UCSD-AML1 (cell line): ENCODE measurements at regions not wholly inside any gene's neighbourhood (a gene's known extent, or its start where the extent isn't known, plus 50 kb on each side); places are given as distances from the start of the nearest gene placed in this dataset.
"Not testable (repeated sequence)": the region's sequence is repeated elsewhere in the genome, so short reads cannot be mapped to it uniquely, and the experiment has no call there.

Experiments used
- DNase-seq: peaks from one replicate; lab custom pipeline; 2025; ENCODE audit not compliant: unreplicated experiment; lab: John Stamatoyannopoulos, UW

DNA sequence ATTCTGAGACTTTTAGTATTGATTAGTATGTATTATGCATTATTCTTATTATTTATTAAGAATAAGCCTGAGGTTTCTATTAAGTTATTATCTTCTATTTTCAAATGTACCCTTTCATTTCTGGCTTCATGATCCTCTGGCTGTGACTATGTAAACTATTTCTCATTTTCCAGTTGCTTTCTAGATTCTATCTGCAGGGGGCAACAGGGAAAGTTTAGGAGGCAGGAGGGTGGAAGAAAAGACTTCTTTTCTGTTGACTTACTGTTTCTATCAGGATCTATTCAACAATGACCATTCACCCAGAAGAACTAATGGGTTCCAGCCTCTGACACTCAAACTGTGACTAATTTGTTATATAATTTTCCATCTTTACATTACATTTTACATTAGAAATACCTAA, 653.4 kb upstream of the FSHR start:
- no peak for DNase-seq

DNA sequence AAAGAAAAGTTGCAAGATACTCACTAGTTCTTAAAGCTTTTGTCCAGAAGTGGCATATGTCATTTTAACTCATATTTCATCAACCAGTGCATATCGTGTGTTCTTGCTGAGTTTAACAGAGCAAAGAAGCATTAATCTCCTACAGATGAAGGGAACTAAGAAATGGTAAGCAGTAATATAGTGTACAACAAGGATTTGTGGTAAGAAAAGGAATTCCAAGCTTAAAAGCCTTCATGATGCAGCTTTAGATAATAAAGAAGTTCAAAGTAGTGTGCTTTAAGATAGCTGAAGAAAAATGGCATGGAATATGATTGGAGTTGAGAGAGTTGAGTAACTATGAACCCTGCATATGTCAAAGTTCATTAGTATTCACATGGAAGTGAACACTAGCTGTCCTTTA, 649.8 kb upstream of the FSHR start:
- DNase-seq = no peak

DNA sequence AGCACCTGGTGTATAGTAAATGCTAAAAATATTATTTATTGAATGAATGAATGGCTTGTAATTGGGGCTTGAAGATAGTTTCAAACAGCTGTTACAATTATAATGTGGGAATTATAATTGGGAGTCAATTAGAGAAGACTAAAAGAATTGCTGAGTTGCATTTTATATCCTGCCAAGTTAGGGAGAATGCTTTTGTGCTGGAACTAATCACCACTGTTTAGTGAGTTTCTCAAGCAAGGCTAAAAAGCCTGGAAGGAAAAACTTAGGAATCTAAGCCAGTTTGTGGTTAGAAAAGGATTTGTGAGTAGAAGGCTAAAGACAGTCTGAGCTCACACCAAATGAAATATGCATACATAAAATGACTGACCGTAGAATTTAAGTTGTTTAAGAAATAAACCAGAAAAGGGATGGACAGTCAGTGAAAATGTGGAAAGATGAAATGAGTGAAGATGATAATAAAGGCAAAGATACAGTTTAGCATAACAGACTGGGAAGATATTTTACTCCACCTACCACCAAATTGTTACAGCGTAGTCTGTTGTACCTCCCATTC, 647.7 kb upstream of the FSHR start:
- no peak for DNase-seq

DNA sequence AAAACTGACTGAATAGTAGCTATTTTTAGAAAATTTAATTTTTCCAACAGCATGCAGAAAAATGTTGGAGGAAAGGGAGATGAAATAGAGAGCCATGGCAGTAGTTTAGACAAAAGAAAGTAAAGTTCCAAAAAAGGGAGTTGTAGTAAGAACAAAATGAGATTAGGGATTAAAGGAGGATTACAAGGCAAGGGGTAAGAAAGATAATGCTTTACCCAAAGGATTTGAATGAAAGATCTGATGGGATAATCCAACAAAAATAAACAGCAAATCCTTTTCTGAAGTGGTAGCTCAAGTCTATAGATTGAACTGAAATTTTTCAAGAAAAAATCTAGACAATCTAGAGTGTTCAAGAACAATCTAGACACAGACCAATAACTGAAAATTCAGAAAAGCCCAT, 644.3 kb upstream of the FSHR start:
- no peak for DNase-seq

DNA sequence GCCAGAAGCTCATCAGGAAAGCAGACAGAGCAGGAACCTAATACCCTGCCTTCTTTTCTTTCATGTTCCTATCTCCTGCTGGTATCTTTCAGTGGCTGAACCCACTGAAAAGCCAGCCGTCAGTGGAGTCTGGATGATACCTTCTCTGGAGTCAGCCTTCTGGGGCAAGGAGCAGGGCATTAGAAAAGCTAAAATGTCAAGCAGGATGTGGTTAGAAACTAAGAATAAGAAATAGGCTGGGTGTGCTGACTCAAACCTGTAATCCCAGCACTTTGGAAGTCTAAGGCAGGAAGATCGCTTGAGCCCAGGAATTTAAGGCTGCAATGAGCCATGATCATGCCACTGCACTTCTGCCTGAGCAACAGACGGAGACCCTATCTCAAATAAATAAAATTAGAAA, 642.0 kb upstream of the FSHR start:
- DNase-seq = no peak

DNA sequence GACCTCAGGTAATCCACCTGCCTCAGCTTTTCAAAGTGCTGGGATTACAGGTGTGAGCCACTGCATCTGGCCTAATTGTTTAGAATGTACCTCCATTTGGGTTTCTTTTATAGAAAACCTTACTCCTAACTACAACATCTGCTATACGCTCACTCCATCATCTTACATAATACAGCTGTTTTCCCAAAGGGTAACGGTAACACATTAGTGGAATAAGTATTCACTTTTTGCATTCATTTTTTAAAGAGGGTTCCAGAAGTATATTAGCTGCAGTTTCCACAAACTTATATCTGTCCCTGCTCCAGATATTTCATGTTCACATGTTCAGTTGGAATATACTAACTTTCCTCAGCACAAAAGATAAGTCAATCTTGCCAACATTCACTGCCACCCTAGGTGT, 640.1 kb upstream of the FSHR start:
- DNase-seq = no peak

DNA sequence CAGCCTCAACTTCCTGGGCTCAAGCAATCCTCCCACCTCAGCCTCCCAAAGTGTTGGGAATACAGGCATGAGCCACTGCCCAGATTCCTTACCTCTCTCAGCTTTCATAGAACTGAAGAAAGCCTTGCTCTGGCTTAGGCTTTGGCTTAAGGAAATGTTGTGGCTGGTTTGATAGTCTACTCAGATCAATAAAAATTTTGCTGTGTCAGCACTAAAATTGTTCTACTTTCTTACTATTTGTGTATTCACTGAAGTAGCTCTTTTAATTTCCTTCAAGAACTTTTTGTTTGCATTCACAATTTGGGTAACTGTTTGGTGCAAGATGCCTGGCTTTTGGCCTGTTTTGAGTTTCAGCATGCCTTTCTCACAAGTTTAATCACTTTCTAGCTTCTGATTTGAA, 634.0 kb upstream of the FSHR start:
- no peak for DNase-seq

DNA sequence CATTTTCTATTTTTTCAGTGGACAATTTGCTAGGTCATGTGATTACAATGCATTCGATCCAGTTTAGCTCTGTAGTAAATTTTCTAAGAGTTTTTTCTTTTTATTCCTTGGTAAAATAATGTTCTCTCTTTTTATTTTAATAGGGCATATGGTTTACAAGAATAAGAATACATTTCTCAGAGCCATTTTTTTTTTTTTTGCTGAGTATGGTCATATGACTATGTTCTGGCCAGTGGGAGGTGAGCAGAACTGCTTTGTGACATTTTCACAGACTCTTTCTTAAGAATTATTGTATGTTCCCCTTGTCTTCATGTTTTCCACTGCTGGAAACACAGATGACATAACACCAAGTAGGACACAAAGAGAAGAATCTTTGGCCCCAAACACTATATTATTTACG, 626.6 kb upstream of the FSHR start:
- no peak for DNase-seq

DNA sequence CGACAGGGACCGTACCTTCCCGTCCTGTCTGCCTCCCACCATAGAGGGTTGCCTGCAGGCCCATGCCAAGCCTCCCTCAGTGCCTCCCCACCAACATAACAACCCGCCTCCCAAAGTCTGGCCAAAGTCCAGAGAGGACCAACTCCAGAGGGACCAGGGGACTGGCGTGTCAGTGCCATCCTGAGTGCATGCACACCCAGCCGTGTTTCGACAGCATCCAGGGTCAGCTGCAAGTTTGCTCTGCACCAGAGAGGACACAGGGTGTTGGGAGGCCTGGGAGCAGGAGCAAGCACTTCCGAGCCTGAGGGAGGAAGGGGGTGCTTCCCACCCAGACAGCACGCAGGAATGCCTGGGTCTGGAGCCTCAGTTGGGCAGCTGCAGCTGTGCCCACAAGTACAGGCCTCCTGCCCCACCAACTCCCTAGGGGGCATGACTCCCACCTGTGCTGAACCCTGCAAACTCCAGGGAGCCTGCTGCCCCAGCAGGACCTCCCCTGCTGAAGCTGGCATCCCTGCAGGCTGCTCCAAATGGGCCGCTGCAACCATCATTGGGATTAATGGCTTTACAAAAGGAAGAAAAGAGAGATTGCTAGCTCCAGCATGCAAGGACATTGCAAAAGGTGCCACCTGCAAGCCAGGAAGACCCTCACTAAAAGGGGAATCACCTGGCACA, 618.1 kb upstream of the FSHR start:
- DNase-seq = no peak

DNA sequence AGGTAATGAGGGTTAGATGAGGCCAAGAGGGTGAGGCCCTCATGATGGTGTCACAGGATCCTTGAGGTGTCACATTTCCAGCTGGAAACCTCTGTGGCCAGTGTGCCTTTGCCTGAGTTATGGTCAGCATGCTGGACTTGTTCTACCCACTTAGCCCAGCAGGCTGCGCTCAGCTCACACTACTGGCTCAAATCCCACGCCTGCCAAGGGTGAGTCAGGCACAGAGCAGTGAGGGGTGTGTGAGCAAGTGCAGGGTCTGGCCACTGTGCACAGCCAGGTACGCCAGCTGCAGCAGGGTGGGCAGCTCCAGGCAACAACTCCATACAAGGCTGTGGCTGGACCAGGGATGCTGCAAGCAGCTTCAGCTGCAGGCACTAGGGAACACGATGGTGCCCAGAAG, 616.6 kb upstream of the FSHR start:
- DNase-seq = peak; percentile 26

DNA sequence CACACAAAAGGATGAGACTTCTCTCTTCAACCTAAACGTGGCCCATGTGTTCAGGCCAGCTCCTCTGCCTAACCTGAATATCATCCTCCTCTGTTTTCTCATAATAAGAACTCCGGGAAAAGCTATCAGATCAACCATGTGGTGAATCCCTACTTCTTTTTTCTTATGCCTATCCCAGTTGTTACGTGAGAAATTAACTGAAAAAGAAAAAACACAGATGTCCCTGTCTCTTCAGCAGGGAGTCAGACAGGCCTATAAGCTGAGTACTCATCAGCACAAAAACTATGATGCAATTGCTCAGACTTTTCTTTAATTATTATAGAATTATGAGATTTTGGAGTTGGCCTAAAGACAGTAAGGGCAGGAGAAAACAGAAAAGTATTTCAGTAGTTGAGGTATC, 613.0 kb upstream of the FSHR start:
- DNase-seq = no peak

DNA sequence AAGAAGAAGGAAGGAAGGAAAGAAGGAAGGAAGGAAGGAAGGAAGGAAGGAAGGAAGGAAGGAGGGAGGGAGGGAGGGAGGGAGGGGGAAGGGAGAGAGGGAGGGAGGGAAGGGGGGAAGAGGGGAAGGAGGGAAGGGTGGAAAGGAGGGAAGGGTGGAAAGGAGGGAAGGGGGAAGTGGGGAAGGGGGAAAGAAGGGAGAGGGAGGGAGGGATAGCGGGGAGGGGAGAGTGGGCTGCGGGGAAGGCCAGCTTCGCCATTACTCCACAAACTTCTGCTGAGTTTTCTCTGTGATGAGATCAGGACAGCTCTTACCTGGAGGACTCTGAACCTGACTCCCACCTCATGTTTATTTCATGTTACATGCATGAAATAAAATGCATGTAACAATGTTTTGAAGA, 601.5 kb upstream of the FSHR start:
- DNase-seq = no peak

DNA sequence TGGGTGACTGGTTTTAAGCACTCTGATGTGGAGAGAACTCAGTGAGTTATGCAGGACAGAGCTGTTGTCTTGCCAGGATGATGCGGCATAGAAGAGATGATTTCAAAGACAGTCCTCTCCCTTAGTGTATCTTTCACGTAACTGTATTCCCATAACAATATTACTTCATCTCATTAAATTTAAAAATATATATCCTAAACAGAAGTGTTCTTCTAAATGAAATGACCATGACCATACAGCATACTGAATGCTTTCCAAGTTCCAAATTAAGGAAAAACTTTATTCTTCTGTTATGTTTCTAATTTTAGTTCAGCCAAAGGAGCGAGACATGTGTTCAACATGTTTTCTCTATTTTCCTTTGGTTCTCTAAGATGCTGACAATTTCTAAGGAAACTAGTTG, 600.1 kb upstream of the FSHR start:
- no peak for DNase-seq

DNA sequence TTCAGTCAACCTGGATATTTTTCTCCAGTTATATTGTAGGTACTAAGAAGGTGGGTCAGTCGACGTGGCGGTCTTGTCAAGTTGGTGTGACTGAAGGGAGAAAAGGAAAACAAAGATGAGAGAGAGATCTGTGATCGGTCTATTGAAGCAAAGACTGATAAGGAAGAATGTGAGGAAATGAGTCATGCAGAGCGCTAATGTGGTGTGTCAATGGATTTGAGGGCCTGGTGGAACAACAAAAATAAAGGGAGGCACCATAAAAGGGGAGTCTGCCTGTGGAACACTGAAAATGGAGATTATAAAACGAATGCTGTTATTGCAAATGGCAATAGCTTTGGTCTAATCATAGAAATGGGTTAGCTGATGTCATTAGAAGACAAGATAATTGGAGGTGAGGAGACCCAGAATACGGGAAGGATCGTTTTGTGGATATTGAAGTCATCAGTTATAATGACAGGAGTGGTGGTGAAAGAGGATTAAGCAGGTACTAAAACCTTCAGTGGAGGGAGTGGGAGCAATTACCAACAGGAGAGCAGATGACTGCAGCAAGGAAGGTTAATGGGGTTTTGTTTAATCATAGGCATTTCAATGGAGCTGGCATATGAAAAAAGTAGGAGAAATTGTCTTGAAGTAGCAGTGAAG, 599.1 kb upstream of the FSHR start:
- DNase-seq = no peak

DNA sequence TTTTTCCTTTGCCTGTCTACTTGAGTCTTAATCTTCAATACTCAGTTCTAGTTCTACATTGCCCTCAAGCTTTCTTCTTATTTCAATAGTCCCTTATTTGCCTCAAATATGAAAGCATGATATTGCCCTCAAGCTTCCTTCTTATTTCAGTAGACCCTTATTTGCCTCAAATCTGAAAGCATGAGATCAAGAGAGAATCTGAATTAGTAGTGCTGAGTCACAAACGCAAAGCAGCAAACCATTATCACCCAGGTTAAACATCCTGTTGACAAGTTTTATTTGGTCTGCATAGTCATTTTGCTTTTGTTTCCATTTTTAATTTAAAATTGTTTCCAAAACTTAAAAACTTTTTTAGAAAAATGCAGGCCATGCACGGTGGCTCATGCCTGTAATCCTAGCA, 583.3 kb upstream of the FSHR start:
- DNase-seq = no peak

DNA sequence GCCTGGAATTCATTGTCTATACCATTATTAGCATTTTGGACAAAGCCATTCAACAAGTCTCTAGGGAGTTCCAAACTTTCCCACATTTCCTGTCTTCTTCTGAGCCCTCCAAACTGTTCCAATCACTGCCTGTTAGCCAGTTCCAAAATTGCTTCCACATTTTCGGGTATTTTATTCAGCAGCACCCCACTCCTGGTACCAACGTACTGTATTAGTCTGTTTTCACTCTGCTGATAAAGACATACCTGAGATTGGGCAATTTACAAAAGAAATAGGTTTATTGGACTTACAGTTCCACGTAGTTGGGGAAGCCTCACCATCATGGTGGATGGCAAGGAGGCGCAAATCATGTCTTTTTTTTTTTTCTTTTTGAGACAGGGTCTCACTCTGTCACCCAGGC, 578.6 kb upstream of the FSHR start:
- not testable (repeated sequence) for DNase-seq

DNA sequence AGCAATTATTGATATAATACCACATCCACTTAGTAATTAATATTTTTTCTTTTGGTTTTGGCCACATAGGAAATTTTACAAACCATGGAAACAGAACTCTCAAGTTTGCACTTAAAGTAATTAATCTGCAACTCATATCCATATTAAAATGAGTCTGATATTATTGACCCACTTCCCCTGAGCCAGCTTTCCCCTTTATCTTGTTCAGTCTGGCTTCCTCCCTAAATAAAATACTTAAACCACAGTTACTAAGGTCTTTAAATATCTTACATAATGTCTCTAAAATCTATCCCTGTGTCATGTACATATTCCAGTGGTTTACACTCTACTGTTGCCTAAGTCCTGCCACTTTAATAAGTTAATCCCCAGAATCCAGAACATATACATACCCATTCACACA, 564.9 kb upstream of the FSHR start:
- DNase-seq = no peak

DNA sequence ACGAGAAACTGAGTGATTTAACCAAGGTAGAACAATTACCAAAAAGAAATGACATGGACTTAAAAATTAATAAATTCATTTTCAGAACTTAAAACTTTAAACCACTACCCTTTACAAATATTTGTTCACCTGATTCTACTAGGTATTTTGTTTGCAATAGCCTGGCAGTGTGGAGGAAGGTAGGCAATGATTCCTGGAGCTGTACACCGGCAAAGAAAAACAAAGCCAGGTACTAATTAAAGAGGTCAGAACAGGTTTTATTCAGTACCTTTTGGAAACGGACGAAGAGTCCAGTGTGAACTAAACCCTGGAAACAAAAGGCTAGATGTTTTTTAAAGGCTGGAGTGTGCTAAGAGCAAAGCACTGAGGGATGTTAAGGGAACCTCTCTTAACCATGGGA, 561.3 kb upstream of the FSHR start:
- no peak for DNase-seq

DNA sequence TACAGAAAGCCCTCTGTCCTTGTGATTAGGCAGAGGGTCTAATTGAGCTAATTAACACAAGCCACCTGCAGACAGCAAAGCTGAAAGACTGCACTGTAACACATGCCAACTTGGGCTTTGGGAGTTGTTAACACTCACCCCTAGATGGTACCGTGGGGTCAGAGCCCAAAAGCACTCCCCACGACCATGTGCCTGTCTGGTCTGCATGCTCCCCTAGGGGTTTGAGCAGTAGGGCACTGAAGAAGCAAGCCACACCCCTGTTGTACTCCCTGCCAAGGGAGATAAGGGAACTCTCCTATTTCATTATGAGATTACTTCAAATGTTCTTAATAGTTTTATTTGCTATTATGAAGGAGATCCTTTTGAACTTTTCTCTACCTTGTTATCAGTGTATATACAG, 560.1 kb upstream of the FSHR start:
- peak; percentile 6 for DNase-seq

DNA sequence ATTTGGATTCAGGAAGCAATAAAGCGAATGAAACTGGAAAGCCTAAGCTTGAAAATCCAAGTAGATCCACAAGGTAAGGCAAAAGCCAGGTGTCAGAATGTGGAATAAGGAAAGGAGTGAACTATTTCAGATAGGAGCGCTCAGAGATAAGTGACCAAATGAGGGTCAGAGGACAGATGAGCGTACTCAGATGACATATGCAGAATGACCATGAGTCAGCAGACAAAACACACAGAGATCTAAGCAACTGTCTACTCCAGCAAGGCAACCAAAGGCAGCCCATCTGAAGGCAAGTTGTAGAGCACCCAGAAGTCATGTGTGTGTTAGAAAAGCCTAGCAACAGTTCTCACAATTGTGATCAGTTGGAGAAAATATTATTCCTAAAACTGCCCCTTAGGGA, 548.4 kb upstream of the FSHR start:
- DNase-seq = no peak

DNA sequence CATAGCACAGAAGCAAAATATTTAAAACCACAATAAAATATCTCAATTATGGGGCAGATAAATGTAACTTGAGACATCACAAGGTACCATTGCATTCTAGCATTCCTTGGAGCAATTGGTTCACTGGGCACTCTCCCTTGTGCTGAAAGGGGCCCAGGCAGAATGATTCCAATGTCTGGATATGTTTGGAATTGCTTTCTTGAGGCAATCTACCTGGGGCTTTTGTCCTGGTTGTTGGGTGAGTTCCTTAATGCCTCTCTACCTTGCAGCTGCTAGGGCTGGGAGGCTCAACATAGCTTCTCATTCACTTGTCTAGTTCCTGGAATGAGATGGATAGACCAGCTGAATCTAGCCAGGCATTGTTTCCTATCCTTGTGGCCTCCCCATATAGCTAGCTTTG, 539.6 kb upstream of the FSHR start:
- no peak for DNase-seq

DNA sequence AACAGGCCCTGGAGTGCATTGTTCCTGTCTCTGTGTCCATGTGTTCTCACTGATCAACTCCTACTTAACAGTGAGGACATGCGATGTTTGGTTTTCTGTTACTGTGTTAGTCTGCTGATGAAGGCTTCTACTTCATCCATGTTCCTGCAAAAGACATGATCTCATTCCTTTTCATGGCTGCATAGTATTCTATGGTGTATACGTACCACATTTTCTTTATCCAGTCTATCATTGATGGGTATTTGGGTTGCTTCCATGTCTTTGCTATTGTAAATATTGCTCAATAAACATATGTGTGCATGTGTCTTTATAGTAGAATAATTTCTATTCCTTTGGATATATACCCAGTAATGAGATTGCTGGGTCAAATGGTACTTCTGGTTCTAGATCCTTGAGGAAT, 537.7 kb upstream of the FSHR start:
- not testable (repeated sequence) for DNase-seq

DNA sequence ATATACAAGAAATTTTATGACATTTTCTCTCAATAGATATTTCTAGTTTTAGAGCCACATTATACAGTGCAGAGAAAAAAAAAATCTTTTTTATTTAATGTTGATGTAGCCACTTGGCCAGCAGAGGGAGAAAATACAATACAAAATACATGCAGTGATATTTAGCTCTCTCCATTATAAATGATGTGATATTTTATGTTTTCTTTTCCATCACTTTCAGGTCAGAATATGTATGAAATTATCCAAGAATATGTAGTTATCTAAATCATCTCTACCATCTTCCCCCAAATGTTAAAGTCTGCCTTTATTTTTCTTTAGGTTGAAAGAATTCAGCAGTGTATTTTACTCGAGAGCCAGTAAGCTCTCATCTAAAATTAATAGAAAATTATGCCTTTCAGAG, 533.6 kb upstream of the FSHR start:
- no peak for DNase-seq
